ENCODE measurements at regions not wholly inside any gene's neighbourhood (a gene's known extent, or its start where the extent isn't known, plus 50 kb on each side); places are given as distances from the start of the nearest gene placed in this dataset.

DNA sequence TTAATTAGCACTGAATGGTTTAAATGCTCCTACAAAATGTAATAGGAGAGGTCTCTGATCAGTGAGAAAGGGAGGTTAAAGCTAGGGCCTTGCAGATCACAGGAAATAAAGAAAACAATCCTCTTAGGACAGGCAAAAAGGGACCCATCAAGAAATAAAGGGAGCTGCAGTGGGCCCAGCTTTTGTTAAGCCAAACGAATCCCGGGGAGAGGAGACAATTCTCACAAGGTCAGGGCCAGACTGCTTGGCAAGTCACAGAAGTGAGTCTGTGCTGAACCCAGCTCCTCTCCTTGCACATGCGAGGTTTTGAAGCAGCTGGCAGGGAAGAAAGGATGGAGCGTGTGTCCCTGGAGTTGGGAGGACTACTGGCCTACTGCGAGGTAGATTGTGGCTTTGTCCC is 285.8 kb downstream of the COG6 start:
- H4K20me1 ChIP-seq (ENCODE audit: control insufficient read depth, insufficient read depth, low read depth, low read length): no peaks in the 10 kb centered on the region
- TF ChIP-seq EZH2phosphoT487 (IDR thresholded peaks at IDR 0.05; ENCODE audit: borderline replicate concordance, low read length): no peak
- TF ChIP-seq, protein P1, sequence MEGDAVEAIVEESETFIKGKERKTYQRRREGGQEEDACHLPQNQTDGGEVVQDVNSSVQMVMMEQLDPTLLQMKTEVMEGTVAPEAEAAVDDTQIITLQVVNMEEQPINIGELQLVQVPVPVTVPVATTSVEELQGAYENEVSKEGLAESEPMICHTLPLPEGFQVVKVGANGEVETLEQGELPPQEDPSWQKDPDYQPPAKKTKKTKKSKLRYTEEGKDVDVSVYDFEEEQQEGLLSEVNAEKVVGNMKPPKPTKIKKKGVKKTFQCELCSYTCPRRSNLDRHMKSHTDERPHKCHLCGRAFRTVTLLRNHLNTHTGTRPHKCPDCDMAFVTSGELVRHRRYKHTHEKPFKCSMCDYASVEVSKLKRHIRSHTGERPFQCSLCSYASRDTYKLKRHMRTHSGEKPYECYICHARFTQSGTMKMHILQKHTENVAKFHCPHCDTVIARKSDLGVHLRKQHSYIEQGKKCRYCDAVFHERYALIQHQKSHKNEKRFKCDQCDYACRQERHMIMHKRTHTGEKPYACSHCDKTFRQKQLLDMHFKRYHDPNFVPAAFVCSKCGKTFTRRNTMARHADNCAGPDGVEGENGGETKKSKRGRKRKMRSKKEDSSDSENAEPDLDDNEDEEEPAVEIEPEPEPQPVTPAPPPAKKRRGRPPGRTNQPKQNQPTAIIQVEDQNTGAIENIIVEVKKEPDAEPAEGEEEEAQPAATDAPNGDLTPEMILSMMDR (IDR thresholded peaks at IDR 0.05; ENCODE audit: low read depth, low read length, poor library complexity, severe bottlenecking): no peak
- no peak overlapping the region for H3K4me2 ChIP-seq (ENCODE audit: low read length)
- no peaks in the 10 kb centered on the region for H3K9me2 ChIP-seq (replicated peaks; ENCODE audit: control insufficient read depth, low read length)
- peaks cover 9% of the 10 kb centered on the region for H3K4me1 ChIP-seq (ENCODE audit: control insufficient read depth, low read length)
- no peaks in the 10 kb centered on the region for H3K36me3 ChIP-seq (ENCODE audit: control insufficient read depth, low read length)
- no peaks in the 10 kb centered on the region for H3K27me3 ChIP-seq (ENCODE audit: control insufficient read depth, low read length)
- no peaks in the 10 kb centered on the region for H3K9me3 ChIP-seq (ENCODE audit: control insufficient read depth, insufficient read depth, low read length)
- H3F3A ChIP-seq (ENCODE audit: control insufficient read depth, insufficient read depth): no peaks in the 10 kb centered on the region
- H3K27ac ChIP-seq (ENCODE audit: low read depth, low read length): no peak overlapping the region
- H3K4me3 ChIP-seq (ENCODE audit: low read length): no peak overlapping the region
- H3K79me2 ChIP-seq (ENCODE audit: control insufficient read depth, low read length): no peaks in the 10 kb centered on the region

DNA sequence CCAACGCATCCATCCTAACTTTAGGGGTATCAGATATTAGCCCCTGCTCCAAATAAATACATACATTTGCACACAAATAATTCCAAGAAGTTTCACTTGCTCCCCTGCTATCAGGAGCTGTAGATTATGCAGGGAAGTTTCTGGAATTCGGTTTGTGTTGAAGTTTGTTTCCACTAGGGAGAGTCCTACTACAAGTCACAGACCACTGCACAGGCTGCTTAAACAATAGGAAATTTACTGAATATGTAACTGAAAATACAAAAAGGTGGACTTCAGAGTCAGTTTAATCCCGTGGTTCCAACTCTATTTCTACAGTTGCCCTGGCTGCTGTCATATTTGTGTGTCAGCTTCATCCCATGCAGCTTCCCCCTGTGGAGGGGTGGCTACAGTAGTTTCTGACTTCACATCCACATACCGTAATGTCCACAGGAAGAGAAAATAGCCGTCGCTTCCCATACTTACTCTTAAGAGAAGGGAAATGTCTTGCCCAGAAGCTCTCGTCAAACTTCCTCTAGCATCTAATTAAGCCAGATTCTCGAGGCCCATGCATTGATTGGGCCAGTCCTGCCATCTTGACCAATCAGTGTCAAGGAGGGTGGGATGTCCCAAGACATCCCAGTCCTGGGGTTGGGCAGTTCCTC is 286.6 kb downstream of the COG6 start:
- H3K4me1 ChIP-seq (ENCODE audit: control insufficient read depth, low read length): peaks cover 9% of the 10 kb centered on the region
- TF ChIP-seq EZH2phosphoT487 (IDR thresholded peaks at IDR 0.05; ENCODE audit: borderline replicate concordance, low read length): no peak
- TF ChIP-seq, protein P1 (IDR thresholded peaks at IDR 0.05; ENCODE audit: low read depth, low read length, poor library complexity, severe bottlenecking): no peak
- H3K4me2 ChIP-seq (ENCODE audit: low read length): 0 out of 2 replicates have a peak overlapping the region, but pooled peaks have one; percentile 11

DNA sequence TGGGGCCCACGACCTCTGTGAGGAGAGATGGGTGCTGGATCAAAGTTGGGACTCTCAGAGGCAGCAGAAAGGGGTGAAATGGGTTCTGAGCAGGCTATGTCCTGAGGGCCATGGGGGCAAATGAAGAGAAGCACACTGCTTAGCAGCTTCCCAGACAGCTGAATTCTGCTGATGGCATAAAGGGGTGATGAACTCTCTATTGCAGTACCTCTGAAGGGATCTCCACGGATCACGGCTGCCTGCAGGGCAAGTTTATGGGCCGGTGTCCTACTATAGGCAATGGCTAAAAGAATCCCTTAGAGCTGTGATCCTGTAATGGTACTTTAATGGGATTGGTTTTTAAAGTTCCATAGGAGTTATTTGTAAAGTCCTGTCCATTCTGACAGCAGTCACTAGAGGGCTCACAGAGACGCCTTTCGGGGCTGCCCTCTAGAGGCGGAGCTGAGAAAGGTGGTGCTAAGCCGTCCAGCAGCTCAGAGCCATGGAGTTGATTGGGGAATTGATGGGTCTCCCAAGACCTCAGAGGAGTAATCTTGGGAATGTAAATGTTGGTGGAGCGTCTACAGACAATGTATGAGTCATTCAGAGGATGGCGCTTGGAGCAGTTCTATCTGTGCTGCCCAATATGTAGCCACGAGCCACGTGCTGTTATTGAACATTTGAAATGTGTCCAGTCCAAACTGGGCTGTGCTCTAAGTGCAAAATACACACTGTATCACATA is 287.3 kb downstream of the COG6 start:
- peaks cover 9% of the 10 kb centered on the region for H3K4me1 ChIP-seq (ENCODE audit: control insufficient read depth, low read length)
- no peaks in the 10 kb centered on the region for H3K9me3 ChIP-seq (ENCODE audit: control insufficient read depth, insufficient read depth, low read length)
- no peaks in the 10 kb centered on the region for H3K36me3 ChIP-seq (ENCODE audit: control insufficient read depth, low read length)
- H4K20me1 ChIP-seq (ENCODE audit: control insufficient read depth, insufficient read depth, low read depth, low read length): no peaks in the 10 kb centered on the region
- 0 out of 2 replicates have a peak overlapping the region, but pooled peaks have one; percentile 11 for H3K4me2 ChIP-seq (ENCODE audit: low read length)
- TF ChIP-seq EZH2phosphoT487 (IDR thresholded peaks at IDR 0.05; ENCODE audit: borderline replicate concordance, low read length): no peak
- TF ChIP-seq, protein P1 (IDR thresholded peaks at IDR 0.05; ENCODE audit: low read depth, low read length, poor library complexity, severe bottlenecking): peak; percentile 99
- no peaks in the 10 kb centered on the region for H3K9me2 ChIP-seq (replicated peaks; ENCODE audit: control insufficient read depth, low read length)
- no peak overlapping the region for H3K27ac ChIP-seq (ENCODE audit: low read depth, low read length)
- no peaks in the 10 kb centered on the region for H3K79me2 ChIP-seq (ENCODE audit: control insufficient read depth, low read length)
- no peaks in the 10 kb centered on the region for H3K27me3 ChIP-seq (ENCODE audit: control insufficient read depth, low read length)
- H3K4me3 ChIP-seq (ENCODE audit: low read length): no peak overlapping the region
- H3F3A ChIP-seq (ENCODE audit: control insufficient read depth, insufficient read depth): no peaks in the 10 kb centered on the region

More for the DNA sequence above, 286.6 kb downstream of the COG6 start:
- H3K27ac ChIP-seq (ENCODE audit: low read depth, low read length): no peak overlapping the region
- H3K36me3 ChIP-seq (ENCODE audit: control insufficient read depth, low read length): no peaks in the 10 kb centered on the region
- no peaks in the 10 kb centered on the region for H3F3A ChIP-seq (ENCODE audit: control insufficient read depth, insufficient read depth)
- H3K9me2 ChIP-seq (replicated peaks; ENCODE audit: control insufficient read depth, low read length): no peaks in the 10 kb centered on the region
- no peaks in the 10 kb centered on the region for H3K9me3 ChIP-seq (ENCODE audit: control insufficient read depth, insufficient read depth, low read length)
- no peaks in the 10 kb centered on the region for H4K20me1 ChIP-seq (ENCODE audit: control insufficient read depth, insufficient read depth, low read depth, low read length)
- H3K79me2 ChIP-seq (ENCODE audit: control insufficient read depth, low read length): no peaks in the 10 kb centered on the region
- no peaks in the 10 kb centered on the region for H3K27me3 ChIP-seq (ENCODE audit: control insufficient read depth, low read length)
- no peak overlapping the region for H3K4me3 ChIP-seq (ENCODE audit: low read length)
